ENCODE measurements at regions not wholly inside any gene's neighbourhood (a gene's known extent, or its start where the extent isn't known, plus 50 kb on each side); places are given as distances from the start of the nearest gene placed in this dataset.

GRCh38 chr6:3569816-3570215 is 113.0 kb upstream of the SLC22A23 start (continued):
- no peak for TF ChIP-seq NKRF (conservative IDR thresholded peaks at IDR 0.05)

GRCh38 chr6:3568396-3569082 is 111.7 kb upstream of the SLC22A23 start:
- TF ChIP-seq JUNB (IDR thresholded peaks at IDR 0.05), result no peak
- no peak for TF ChIP-seq IRF3 (IDR thresholded peaks at IDR 0.05)
- no peak for TF ChIP-seq ATF2 (IDR thresholded peaks at IDR 0.05; ENCODE audit: low read length)
- no peak for TF ChIP-seq EED (IDR thresholded peaks at IDR 0.05; ENCODE audit: low read depth)
- TF ChIP-seq CEBPB (IDR thresholded peaks at IDR 0.05; ENCODE audit: borderline replicate concordance in 1 of 2, low read depth in 2 of 2, low read length in 2 of 2), result no peak
- TF ChIP-seq EP300 (IDR thresholded peaks at IDR 0.05; ENCODE audit: borderline replicate concordance in 1 of 2, control insufficient read depth in 1 of 2, low read depth in 2 of 2, low read length in 2 of 2), result no peak
- TF ChIP-seq ZNF207 (IDR thresholded peaks at IDR 0.05; ENCODE audit: borderline replicate concordance), result no peak
- no peak for TF ChIP-seq LARP7 (IDR thresholded peaks at IDR 0.05)
- TF ChIP-seq HDGF (IDR thresholded peaks at IDR 0.05), result no peak
- intact Hi-C loops (cut with micrococcal nuclease; ENCODE audit: unreplicated experiment), result no loop called here
- H3K9ac ChIP-seq (ENCODE audit: control insufficient read depth, insufficient read depth, low read length), result no peak overlapping the region
- CTCF ChIA-PET, result interaction anchor here (0.5 kb wide), 1 partner anchor 13 kb away, joined by 4 read pairs; no protein-coding TSS in a partner anchor
- RAD21 ChIA-PET (ENCODE audit: unreplicated experiment), result no interaction called here
- ATAC-seq (no peak), FAIRE-seq (no peak), DNase-seq (ENCODE audit: low read depth, low spot score) (no peak)
- BruUV-seq (replicated peaks), result no TSS peak
- POLR2A ChIA-PET, result no interaction called here
- H3K4me1 ChIP-seq (ENCODE audit: control insufficient read depth, insufficient read depth, low read length), result no peaks in the 10 kb centered on the region
- H4K20me1 ChIP-seq (ENCODE audit: control insufficient read depth, insufficient read depth), result no peaks in the 10 kb centered on the region
- in situ Hi-C loops (cut with MboI), result no loop called here
- H3K4me3 ChIP-seq, result no peak overlapping the region
- H3K4me2 ChIP-seq (ENCODE audit: control insufficient read depth, insufficient read depth), result no peak overlapping the region
- SMC1A ChIA-PET (ENCODE audit: uncharacterized antibody, unreplicated experiment), result no interaction called here
- no peak overlapping the region for H2AFZ ChIP-seq (ENCODE audit: control insufficient read depth, low read depth, low read length)
- WGBS (ENCODE audit: insufficient coverage, insufficient replicate concordance, low lambda C conversion rate, missing lambda C conversion rate), result 4% methylated on average over 7 of the region's 7 CpGs
- H3K9me3 ChIP-seq (replicated peaks; ENCODE audit: control insufficient read depth, insufficient read depth, low read length), result no peaks in the 10 kb centered on the region
- no peaks in the 10 kb centered on the region for H3K36me3 ChIP-seq (ENCODE audit: control insufficient read depth in 2 of 2, insufficient read depth in 2 of 2, low read length in 1 of 2)
- no peaks in the 10 kb centered on the region for H3K79me2 ChIP-seq (ENCODE audit: control insufficient read depth, insufficient read depth, low read length)
- no peak overlapping the region for H3K27ac ChIP-seq (ENCODE audit: control insufficient read depth, insufficient read depth)
- peaks cover 0 to 4% of the 10 kb centered on the region in 2 experiments; a peak in 3 of 4 replicates for H3K27me3 ChIP-seq (replicated peaks in 1 of 2; ENCODE audit: control insufficient read depth in 2 of 2, insufficient read depth in 2 of 2, low read length in 1 of 2)

Data from GM12878 (cell line).